CD4-positive, alpha-beta T cell (primary cell): ENCODE measurements at regions not wholly inside any gene's neighbourhood (a gene's known extent, or its start where the extent isn't known, plus 50 kb on each side); places are given as distances from the start of the nearest gene placed in this dataset.

Experiments used
- ATAC-seq: fragments of 200-7000 bp; cut with Tn5 transposase; one replicate; pipeline ENCODE4 v1.10.0; 2022; ENCODE audit warnings: mild to moderate bottlenecking; ENCODE audit not compliant: poor library complexity
- CTCF ChIA-PET: fragments of 350-600 bp; sonication (Branson Sonifier 250); formaldehyde crosslinking; loops from one replicate; lab custom pipeline; 2021; ENCODE audit warnings: antibody characterized with exemption, inconsistent platforms; lab: Charles Lee
- POLR2A ChIA-PET: fragments of 350-600 bp; sonication (Branson Sonifier 250); formaldehyde crosslinking; loops from one replicate; lab custom pipeline; 2021; ENCODE audit warnings: antibody characterized with exemption, inconsistent platforms; lab: Charles Lee
- DNase-seq, 14 experiments: peaks; one replicate each; pipeline ENCODE4 v3.0.0-alpha.2; 2013 to 2020; ENCODE audit warnings: mixed read lengths in 2 of 14
- H3K27ac ChIP-seq, 2 donors: one replicate each; pipeline versions ENCODE4 v1.5.1 to v1.7.0; 2013; ENCODE audit warnings: low read length in 2 of 2, low read depth in 1 of 2, mild to moderate bottlenecking in 1 of 2
- H3K27me3 ChIP-seq, 2 experiments: 1 replicate in 1 of 2; 2 replicates in 1 of 2; pipeline versions ENCODE4 v1.6.1 to v1.7.0; 2013; ENCODE audit warnings: low read length in 2 of 2, control low read depth in 1 of 2, mild to moderate bottlenecking in 1 of 2, moderate library complexity in 1 of 2; ENCODE audit not compliant: insufficient read depth in 2 of 2, control insufficient read depth in 1 of 2
- H3K36me3 ChIP-seq: one replicate; pipeline ENCODE4 v1.6.1; 2013; ENCODE audit warnings: low read length, control low read depth; ENCODE audit not compliant: insufficient read depth
- H3K4me1 ChIP-seq: one replicate; pipeline ENCODE4 v1.6.1; 2013; ENCODE audit warnings: low read length, control low read depth; ENCODE audit not compliant: insufficient read depth
- H3K4me3 ChIP-seq: one replicate; pipeline ENCODE4 v1.5.1; 2013; ENCODE audit warnings: mild to moderate bottlenecking, low read length, moderate library complexity
- H3K9me3 ChIP-seq, 2 experiments: 1 replicate in 1 of 2; 2 replicates in 1 of 2; pipeline versions ENCODE4 v1.6.1 to v1.7.0; 2013; ENCODE audit warnings: low read length in 2 of 2, mild to moderate bottlenecking in 2 of 2, control low read depth in 1 of 2, moderate library complexity in 1 of 2; ENCODE audit not compliant: control insufficient read depth in 1 of 2, insufficient read depth in 1 of 2
- H3K27ac Mint-ChIP-seq: one replicate; pipeline ENCODE4 v1.8.0; 2020; ENCODE audit warnings: mixed read lengths
- H3K27me3 Mint-ChIP-seq: one replicate; pipeline ENCODE4 v1.8.0; 2021; ENCODE audit warnings: mixed read lengths
- H3K36me3 Mint-ChIP-seq: one replicate; pipeline ENCODE4 v1.8.0; 2021; ENCODE audit warnings: low read depth, mixed read lengths
- H3K4me1 Mint-ChIP-seq: one replicate; pipeline ENCODE4 v1.8.0; 2021; ENCODE audit warnings: low read depth, mixed read lengths
- H3K4me3 Mint-ChIP-seq: one replicate; pipeline ENCODE4 v1.8.0; 2020; ENCODE audit warnings: mild to moderate bottlenecking, mixed read lengths
- H3K9me3 Mint-ChIP-seq: one replicate; pipeline ENCODE4 v1.8.0; 2020; ENCODE audit warnings: mixed read lengths
- intact Hi-C, 2 experiments: fragments of 100-400 bp; cut with DNase I in 1 of 2; cut with micrococcal nuclease in 1 of 2; formaldehyde crosslinking; loops; one replicate each; pipeline versions ENCODE4 v1.15.1 to v1.9.0; 2023 to 2025; cut with DNase I, micrococcal nuclease
- TF ChIP-seq, protein P1 (sequence below): fragments of 200-600 bp; IDR thresholded peaks from one replicate; pipeline ENCODE4 v1.8.0; 2022; ENCODE audit warnings: antibody characterized with exemption, mild to moderate bottlenecking

GRCh38 chr3:10738688-10739372 lies 77.2 kb upstream of the SLC6A11 start:
- H3K27ac ChIP-seq: no peak overlapping the region
- no peaks in the 10 kb centered on the region for H3K9me3 Mint-ChIP-seq
- no peaks in the 10 kb centered on the region for H3K36me3 ChIP-seq
- intact Hi-C loops: loop anchor here (1.0 kb wide), 2 partner anchors 321 to 395 kb away; no protein-coding TSS in a partner anchor
- H3K27ac Mint-ChIP-seq: no peak overlapping the region
- H3K4me3 ChIP-seq: peak overlapping the region; percentile 40
- peaks cover 21 to 29% of the 10 kb centered on the region in 2 experiments for H3K27me3 ChIP-seq
- POLR2A ChIA-PET: interaction anchor here (1.0 to 1.7 kb wide), 2 partner anchors 301 to 395 kb away, joined by 3 to 4 read pairs; no protein-coding TSS in a partner anchor
- H3K27me3 Mint-ChIP-seq: peaks cover 73% of the 10 kb centered on the region
- no peaks in the 10 kb centered on the region for H3K36me3 Mint-ChIP-seq
- TF ChIP-seq, protein P1, sequence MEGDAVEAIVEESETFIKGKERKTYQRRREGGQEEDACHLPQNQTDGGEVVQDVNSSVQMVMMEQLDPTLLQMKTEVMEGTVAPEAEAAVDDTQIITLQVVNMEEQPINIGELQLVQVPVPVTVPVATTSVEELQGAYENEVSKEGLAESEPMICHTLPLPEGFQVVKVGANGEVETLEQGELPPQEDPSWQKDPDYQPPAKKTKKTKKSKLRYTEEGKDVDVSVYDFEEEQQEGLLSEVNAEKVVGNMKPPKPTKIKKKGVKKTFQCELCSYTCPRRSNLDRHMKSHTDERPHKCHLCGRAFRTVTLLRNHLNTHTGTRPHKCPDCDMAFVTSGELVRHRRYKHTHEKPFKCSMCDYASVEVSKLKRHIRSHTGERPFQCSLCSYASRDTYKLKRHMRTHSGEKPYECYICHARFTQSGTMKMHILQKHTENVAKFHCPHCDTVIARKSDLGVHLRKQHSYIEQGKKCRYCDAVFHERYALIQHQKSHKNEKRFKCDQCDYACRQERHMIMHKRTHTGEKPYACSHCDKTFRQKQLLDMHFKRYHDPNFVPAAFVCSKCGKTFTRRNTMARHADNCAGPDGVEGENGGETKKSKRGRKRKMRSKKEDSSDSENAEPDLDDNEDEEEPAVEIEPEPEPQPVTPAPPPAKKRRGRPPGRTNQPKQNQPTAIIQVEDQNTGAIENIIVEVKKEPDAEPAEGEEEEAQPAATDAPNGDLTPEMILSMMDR: peak; percentile 83
- peaks cover 5 to 7% of the 10 kb centered on the region in 2 experiments for H3K9me3 ChIP-seq
- peak; percentile 69 for ATAC-seq
- no peak overlapping the region for H3K4me3 Mint-ChIP-seq
- H3K4me1 Mint-ChIP-seq: peaks cover 10% of the 10 kb centered on the region
- peaks cover 8% of the 10 kb centered on the region for H3K4me1 ChIP-seq
- peak; percentile 56 to 81 (median 69) for DNase-seq
- CTCF ChIA-PET: interaction anchor here (0.8 to 2.8 kb wide), 6 partner anchors 10 to 1236 kb away, joined by 3 to 28 read pairs (median 4); no protein-coding TSS in a partner anchor

- POLR2A ChIA-PET: no interaction called here
- TF ChIP-seq, protein P1: no peak
- H3K27me3 ChIP-seq: peaks cover 18 to 25% of the 10 kb centered on the region in 2 experiments
- H3K4me1 ChIP-seq: peaks cover 8% of the 10 kb centered on the region
- H3K36me3 ChIP-seq: no peaks in the 10 kb centered on the region
- no peak overlapping the region for H3K27ac ChIP-seq
- peaks cover 0 to 7% of the 10 kb centered on the region in 2 experiments for H3K9me3 ChIP-seq
- H3K4me3 ChIP-seq: no peak overlapping the region
- Mint-ChIP-seq H3K27me3 (peaks cover 67% of the 10 kb centered on the region), H3K36me3 (no peaks in the 10 kb centered on the region), H3K4me1 (peaks cover 10% of the 10 kb centered on the region), H3K4me3 (no peak overlapping the region), H3K9me3 (no peaks in the 10 kb centered on the region), H3K27ac (no peak overlapping the region)
- CTCF ChIA-PET: no interaction called here
- no peak for ATAC-seq
- DNase-seq: no peak
- intact Hi-C loops: no loop called here
Measured at GRCh38 chr3:10740954-10741353, 75.1 kb upstream of the SLC6A11 start.

DNA sequence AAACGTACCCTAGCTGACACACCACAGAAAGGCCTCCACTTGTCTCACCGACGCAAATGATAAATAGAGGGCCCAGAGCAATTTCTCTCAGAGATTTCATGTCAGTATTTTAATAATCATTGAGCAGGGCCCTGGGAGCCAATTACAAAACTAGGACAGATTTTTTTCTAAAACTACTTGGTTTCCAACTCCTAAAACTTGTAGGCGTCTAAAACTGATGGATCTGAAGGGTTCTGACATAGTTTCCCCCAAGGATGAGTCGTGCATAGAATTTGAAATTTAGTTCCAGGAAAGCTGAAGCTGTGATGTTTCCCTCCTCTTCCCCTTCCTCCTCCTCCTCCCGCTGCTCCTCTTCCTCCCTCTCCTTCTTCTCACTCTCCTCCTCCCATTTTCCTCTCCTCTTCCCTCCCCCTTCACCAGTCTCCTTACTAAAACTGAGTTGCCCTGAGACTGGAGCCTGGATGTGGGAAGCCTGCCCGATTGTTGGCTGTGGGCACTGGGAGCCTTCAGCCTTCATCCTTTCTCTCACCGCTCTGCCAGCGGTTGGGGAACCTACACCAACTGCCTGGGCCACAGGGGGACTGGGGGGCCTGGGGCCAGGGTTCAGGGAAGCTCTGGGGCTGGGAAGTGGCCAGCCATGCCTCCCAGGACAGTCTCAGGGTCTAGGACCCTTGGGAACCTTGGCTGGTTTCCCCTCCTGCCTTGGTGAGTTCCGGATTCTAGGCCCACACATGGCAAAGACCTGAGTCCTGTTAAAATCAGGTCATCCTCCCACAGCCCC lies 73.9 kb upstream of the SLC6A11 start:
- CTCF ChIA-PET: no interaction called here
- Mint-ChIP-seq H3K36me3 (no peaks in the 10 kb centered on the region), H3K27me3 (peaks cover 59% of the 10 kb centered on the region), H3K9me3 (no peaks in the 10 kb centered on the region), H3K4me3 (no peak overlapping the region), H3K4me1 (peaks cover 10% of the 10 kb centered on the region), H3K27ac (no peak overlapping the region)
- peaks cover 0 to 7% of the 10 kb centered on the region in 2 experiments for H3K9me3 ChIP-seq
- no peak for DNase-seq
- no peaks in the 10 kb centered on the region for H3K36me3 ChIP-seq
- TF ChIP-seq, protein P1: no peak
- peaks cover 15 to 27% of the 10 kb centered on the region in 2 experiments for H3K27me3 ChIP-seq
- POLR2A ChIA-PET: no interaction called here
- intact Hi-C loops: no loop called here
- no peak overlapping the region for H3K4me3 ChIP-seq
- H3K4me1 ChIP-seq: peaks cover 8% of the 10 kb centered on the region
- H3K27ac ChIP-seq: no peak overlapping the region
- no peak for ATAC-seq
